ENCODE measurements at regions not wholly inside any gene's neighbourhood (a gene's known extent, or its start where the extent isn't known, plus 50 kb on each side); places are given as distances from the start of the nearest gene placed in this dataset.
"Not testable (repeated sequence)": the region's sequence is repeated elsewhere in the genome, so short reads cannot be mapped to it uniquely, and the experiment has no call there.

DNA sequence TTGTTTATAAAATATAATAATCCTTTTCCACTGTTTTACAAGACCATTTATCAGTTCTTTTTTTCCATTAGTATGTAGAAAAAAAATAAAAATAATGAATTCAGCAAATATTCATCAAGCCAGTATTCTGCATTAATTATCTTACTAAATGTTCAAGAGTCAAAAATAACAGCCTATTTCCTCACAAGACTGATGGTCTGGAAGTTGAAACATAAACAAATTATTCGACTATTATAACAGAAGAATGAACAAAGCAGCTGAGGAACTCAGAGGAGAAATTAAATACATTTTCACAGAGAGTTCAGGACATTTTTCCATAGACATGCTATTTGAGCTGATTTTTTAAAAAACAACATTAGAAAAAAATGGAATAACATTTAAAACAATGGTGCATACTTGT lies 2594.8 kb downstream of the ARAP2 start:
- POLR2A ChIA-PET, result no interaction called here
- CTCF ChIA-PET, result no interaction called here

DNA sequence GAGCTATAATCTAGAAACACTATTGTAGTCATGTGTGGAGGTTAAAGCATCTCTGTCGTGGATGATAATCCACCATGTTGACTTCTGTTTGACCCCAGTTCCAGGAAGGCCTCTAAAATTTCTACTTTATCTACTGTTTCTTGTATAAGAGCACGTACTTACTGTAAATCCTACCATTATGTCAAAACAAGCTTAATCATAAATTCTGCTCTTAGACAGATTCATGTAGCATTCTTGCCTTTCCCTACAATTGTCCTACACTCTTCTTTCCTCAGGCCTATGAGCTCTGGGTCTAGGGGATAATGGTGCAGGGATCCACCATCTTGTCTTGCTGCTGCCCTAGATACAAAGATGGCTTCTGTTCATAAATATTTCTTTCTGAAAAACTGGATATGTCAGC lies 2594.3 kb downstream of the ARAP2 start:
- ChIA-PET CTCF (no interaction called here), POLR2A (no interaction called here)

DNA sequence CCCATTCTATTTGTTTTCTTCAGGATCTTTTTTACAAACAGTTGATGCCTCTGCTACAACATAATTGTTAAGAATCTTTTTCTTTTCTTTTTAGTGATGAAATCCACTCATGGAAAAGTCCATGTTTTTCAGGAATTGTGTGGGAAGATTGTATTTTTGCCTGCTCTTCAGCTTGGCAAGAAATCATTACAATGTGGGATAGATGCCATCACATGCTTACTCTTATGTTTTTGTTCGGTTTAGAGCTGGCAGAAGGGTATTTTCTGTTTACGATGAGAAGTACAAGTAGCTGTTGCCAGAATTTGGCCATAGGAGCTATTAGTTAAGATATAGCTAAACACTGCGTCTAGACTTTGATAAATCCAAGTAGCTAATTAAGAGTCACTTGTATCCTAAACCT lies 2585.3 kb downstream of the ARAP2 start:
- POLR2A ChIA-PET, result no interaction called here
- CTCF ChIA-PET, result no interaction called here

DNA sequence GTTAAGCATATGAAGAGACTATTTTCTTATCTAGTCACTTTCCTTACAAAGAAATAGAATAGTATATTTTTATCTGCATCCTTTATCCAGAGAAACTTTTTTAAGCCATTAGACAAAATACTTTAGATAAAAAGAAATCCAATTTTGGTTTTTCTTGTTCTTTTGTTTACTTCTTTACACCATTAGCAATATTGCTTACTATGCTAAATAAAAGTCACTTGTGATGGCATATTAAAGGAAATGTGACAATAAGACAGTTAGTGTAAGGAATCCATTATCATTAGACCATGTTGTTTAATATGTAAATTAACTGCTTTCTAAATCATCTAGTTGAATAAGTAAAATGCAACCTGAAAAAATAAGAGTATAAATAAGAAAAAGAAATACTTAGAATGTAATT lies 2582.7 kb downstream of the ARAP2 start:
- ChIA-PET CTCF (no interaction called here), POLR2A (no interaction called here)

DNA sequence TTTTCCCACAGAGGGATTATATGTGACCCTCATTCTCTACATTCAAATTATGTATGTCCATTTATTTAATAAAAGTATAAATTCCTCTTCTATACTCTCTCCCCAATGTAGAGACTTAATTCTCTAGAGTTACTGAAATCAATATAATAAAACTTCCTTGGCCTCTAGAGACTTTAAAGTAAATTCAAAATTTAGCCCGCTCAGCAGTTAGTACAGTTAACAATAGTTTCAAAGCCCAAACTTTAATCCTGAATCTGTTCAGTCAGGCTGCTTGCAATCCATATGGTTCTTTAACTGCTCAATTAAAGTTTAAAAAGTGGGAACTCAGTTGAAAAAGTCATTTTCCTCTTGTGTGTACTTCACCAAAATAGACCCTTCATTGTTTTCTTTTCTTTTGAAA lies 2558.4 kb downstream of the ARAP2 start:
- POLR2A ChIA-PET, result no interaction called here

DNA sequence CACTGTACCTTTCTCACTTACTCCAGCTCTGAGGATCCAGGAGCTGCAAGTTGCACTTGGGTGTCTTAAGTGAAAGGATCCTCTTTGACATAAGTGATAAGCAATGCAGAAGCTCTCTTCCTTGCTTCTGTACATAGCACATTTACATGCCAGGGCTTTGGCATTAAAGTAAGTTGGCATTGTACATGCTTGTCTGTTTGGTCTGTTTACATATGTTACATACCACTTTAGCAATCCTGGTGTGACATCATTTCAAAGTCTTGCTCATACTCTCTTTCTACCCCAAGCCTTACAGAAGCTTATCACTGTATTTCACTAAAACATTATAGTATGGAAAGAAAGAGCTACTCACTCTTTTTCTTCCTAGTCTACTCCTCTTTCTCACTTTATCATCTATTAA lies 2548.3 kb downstream of the ARAP2 start:
- ChIA-PET POLR2A (no interaction called here), CTCF (no interaction called here)

More for the DNA sequence above, 2558.4 kb downstream of the ARAP2 start:
- CTCF ChIA-PET, result no interaction called here

DNA sequence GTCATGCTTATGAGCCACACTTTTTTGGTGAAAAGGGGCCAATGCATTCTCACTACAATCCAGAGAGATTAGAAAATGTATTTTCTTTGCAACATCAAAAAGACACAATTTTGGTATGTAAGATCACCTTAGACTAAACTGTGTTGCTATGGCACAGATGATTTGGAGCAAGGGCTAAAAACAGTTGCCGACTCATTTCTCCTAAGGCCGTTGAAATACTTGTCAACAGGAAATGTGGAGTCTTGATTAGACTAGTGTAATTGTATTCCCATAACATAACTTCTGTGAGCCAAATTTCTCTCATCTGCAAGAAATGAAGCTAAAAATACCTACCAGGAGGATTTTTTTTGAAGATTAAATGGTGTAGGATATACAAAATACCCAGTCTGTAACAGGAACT lies 2547.7 kb downstream of the ARAP2 start:
- ChIA-PET CTCF (no interaction called here), POLR2A (no interaction called here)

DNA sequence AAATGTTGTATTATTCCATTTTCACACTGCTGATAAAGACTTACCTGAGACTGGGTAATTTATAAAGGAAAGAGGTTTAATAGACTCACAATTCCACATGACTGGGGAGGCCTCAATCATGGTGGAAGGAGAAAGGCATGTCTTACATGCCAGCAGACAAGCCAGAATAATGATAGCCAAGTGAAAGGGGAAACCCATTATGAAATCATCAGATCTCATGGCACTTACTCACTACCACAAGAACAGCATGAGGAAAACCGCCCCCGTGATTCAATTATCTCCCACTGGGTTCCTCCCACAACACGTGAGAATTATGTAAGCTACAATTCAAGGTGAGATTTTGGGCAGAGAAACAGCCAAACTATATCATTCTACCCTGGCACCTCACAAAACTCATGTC lies 2535.1 kb downstream of the ARAP2 start:
- ChIA-PET CTCF (no interaction called here), POLR2A (no interaction called here)

DNA sequence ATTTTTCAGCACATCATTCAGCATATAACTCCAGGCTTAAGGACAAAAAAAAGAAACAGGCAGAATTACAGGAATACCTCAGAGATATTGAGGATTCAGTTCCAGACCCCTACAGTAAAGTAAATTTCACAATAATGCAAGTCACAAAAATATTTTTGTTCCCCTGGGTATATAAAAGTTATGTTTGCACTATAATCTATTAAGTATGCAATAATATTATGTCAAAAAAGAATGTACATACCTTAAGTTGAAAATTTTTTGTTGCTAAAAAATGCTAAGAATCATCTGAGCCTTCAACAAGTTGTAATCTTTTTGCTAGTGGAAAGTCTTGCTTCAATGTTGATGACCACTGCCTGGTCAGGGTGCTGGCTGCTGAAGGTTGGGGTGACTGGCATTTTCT lies 2532.5 kb downstream of the ARAP2 start:
- ChIA-PET POLR2A (no interaction called here), CTCF (no interaction called here)

DNA sequence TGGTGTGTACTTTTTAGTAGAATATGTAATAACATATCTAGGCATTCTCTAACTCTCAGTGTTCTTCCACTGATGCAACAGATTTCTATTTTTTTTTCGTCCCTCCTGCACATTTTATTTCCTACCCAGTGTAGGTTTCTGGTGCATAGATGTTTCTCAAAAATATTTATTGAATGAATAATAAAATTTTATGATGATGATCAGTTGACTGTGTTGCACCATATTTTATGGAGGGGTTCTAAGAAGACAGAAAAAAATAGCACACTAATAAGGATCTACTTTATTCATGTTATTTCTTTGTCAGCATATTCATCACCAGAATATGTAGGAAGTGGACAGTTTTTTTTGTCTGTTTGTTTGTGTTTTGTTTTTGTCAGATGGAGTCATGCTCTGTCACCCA lies 2529.3 kb downstream of the ARAP2 start:
- ChIA-PET CTCF (no interaction called here), POLR2A (no interaction called here)

DNA sequence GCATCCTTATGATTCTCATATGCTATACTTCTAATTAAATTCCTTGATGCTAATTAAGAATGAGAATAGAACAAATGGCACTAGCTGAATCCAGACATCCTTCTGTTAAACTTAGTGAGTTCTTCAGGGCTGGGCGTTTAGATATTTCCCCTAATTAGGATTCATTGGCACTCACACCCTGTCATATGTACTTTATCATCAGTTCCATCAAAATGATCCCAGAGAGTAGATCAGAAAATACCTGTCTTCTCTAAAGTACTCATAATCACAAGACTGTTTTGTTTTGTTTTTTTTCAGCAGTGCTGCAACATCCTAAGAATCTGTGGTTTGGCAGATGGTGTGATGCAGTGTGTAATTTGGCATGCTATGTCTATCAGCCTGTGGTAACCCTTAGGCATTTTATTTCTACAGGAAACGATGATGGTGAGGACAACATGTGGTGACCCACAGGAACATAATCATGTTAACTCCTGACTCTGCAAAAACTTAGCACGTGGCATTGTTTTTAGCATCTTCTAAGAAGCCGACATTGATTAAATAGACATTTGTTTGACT lies 2528.4 kb downstream of the ARAP2 start:
- POLR2A ChIA-PET, result no interaction called here
- CTCF ChIA-PET, result no interaction called here

DNA sequence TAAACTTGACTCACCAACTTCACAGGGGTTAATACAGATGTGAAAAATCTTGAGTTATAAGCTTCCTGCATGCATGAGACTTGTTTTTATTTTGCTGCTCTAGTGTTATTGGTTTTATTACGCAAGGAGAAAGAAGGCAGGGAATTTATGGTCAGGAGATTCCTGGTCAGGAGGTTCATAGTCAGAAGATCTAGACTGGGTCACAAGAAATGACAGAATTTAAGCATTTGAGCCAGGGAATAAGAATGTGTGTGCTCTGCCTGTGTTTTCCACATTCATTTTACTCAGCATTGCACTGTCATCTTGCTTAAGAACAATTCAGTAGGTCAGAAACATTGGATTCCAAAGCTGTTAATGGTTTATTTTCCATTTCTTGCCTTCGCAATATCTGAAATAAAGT lies 2522.1 kb downstream of the ARAP2 start:
- POLR2A ChIA-PET, result no interaction called here
- CTCF ChIA-PET, result no interaction called here

DNA sequence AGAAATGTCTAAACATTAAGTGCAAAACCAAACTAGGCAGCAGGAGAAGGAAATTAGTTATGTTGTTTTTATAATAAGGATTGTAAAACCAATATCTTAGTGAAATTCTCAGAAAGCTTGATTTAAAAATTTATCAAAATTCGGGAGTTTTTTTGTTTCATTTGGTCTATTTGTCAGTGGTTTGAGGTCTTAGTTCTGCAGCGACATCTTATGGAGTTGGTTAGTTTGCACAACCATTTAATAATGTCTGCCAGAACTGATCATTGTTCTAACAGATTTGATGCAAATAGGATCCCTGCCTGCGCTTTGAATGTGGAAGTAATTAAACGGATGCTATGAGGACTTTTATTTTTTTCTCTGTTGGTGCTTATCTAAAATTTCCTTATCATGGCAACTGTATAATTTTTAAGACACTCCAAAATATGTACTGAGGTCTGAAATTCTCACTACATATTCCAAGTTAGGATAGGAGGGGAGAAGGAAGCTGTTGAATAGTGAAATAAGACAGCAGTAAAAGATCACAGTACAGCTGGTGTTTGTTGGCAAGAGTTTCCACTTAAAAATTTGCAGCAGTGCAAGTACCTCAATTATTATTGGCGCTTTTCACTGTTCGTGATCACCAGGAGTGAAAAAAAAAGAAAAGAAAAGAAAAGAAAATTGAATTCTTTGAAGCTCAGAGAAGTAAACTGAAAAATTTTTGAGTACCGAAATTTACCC lies 2521.4 kb downstream of the ARAP2 start:
- POLR2A ChIA-PET, result no interaction called here
- CTCF ChIA-PET, result no interaction called here

DNA sequence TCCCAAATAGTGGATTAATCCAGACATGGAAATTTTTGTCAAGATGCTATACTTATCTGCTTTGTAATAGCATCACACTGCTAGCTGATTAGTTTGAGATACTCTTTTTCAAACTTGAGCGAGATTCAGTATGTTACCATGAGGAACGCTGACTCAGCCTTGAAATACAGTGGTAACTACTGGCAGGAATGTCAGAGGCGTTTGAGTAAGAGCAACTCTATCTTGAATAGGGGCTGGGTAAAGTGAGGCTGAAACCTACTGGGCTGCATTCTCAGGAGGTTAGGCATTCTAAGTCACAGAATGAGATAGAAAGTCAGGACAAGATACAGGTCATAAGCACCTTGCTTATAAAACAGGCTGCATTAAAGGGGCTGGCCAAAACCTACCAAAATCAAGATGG lies 2519.6 kb downstream of the ARAP2 start:
- POLR2A ChIA-PET, result no interaction called here

DNA sequence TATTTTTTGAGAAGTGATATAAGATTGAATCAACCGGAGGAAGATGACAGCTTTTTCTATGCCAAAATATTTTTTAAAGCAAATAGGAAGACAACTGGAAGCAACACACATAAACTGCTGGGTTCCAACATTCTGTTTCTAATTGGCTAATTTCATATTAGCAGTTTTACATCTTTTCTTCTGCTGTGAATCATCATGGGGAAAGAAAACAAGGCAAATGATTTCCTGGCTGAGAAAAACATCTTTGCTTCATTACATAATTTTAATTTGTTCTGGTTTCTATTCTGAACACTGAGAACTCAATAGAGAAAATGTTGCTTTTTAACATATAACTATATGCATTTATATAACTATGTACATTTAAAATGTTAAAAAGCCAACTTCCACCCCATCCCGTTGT lies 2518.5 kb downstream of the ARAP2 start:
- ChIA-PET CTCF (no interaction called here), POLR2A (no interaction called here)

More for the DNA sequence above, 2519.6 kb downstream of the ARAP2 start:
- CTCF ChIA-PET, result no interaction called here

DNA sequence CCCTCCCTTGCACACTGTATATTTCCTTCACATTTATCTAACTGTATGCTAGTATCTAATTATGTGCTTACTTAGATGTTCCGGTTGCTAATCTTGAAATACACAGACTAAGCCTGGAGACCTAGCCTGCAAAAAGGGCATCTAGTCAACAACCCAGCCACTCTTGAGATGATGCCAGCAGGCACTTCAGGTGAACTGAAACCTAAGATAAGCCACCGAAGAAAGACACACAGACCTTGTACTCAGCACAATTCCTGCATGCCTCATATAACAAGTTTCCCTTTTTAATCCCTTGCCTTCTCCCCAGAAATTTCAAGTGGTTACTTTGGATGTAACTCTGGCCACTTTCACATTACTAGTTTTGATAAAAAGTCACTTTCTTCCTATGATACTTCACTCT lies 2506.6 kb downstream of the ARAP2 start:
- CTCF ChIA-PET, result no interaction called here
- POLR2A ChIA-PET, result no interaction called here

DNA sequence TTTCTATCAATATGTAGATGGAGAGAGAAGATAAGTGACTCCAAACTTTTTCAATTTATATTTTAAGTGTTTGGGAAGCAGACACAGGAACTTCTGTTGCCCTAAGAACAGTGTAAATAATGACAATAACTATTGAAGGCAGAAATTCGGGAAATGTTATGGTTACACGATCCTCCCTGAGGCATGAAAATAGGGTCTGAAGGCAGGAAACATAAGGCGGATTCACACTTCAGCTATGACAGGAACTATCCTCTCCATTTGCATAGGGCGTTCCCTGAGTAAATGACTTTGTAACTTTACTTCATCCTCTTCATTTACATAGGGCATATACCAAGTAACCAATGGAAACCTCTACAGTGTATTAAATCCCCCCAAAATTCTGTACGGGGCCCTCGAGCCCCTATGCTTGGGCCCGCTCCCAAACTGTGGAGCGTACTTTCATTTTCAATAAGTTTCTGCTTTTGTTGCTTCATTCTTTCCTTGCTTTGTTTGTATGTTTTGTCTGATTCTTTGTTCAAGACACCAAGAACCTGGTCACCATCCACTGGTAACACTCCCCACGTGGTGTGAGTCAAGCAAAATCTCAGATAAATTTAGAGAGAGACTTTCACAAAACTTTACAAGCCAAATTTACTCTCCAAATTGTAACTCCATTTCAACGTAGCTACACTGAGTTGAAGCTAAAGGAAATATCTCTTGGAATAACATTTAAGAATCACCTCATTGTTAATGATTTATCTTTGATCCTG lies 2504.3 kb downstream of the ARAP2 start:
- POLR2A ChIA-PET, result no interaction called here
- CTCF ChIA-PET, result no interaction called here

DNA sequence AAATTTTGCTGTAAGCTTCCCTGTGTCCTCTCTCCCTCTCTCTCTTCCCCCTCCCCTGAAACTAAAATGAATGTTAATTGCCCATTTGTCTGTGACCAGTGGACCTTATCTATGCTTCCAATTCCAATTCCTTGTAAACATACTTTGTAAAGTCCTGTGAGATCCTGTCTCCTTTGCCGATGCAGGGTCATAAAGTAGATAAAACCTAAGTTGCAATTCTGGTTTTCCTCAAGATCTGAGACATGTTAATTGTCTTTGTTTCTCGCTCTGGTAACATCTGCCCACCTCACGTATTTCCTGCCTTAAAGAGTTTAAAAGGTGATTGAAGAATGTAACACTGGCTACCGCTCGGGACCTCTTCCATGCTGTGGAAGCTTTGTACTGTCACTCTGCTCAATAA lies 2503.4 kb downstream of the ARAP2 start:
- CTCF ChIA-PET, POLR2A ChIA-PET: not testable (repeated sequence)

DNA sequence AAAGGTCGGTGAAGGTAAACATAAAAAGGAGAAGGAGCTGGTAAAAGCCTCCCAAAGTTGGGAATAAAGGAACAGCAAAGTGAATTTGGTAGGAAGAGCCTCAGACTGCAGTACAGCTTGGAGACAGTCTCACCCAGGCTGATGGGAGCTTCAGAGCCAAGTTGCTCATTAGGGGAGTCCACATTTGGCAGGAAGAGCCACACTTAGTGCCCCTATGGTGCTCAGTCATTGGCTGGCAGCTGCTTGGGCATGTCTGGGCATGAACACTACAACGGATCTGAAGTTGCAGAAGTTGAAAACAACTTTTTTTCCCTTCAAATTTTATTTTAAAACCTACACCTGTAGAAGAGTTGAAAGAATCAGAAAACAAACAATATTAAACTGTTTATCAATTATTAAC lies 2497.3 kb downstream of the ARAP2 start:
- ChIA-PET CTCF (no interaction called here), POLR2A (no interaction called here)

DNA sequence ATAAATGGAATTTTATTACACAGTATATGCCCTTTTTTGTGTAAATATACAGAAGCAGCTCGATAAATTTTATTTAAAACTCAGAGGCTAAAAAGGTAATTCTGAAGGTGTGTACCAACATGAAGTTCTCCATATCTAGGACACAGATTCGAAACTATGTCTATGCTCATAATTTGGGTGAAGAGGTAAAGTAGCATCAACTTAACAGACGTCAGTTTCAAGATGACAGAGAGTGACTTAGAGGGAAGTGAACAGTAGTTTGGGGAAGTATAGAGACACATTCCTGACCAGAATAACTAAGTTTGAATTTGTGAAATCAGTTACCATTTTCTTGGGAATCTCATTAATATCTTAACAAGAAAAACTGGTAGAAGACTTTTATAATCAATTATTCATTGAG lies 2493.3 kb downstream of the ARAP2 start:
- CTCF ChIA-PET, result no interaction called here
- POLR2A ChIA-PET, result no interaction called here

DNA sequence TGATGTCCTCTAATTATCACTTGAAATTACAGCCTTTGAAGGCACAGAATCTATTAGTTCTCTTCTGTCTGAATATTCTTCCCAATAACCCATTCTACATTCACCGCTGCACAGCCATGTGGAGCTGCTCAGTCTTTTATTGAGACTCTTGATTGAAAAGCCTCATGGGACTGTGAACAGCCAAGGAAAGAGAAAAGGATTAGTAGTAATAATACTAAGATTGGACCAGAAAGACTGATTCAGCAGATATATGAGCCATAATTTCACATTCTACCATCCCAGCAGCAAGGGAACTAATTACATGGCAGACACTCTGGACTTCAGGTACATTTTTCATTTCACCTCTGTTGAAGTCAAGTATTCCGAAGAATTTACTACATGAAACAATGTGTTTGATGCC lies 2471.7 kb downstream of the ARAP2 start:
- POLR2A ChIA-PET, result no interaction called here
- CTCF ChIA-PET, result no interaction called here

Measured in activated CD8-positive, alpha-beta memory T cell treated with anti-CD3 and anti-CD28 coated beads for 36 hours (primary cell).